ENCODE measurements at regions not wholly inside any gene's neighbourhood (a gene's known extent, or its start where the extent isn't known, plus 50 kb on each side); places are given as distances from the start of the nearest gene placed in this dataset.

GRCh38 chr5:93343570-93343969 is 237.4 kb downstream of the NR2F1-AS1 start:
- CTCF ChIA-PET = interaction anchor here (1.6 kb wide), 1 partner anchor 15 kb away, joined by 3 read pairs; no protein-coding TSS in a partner anchor
- no peak for DNase-seq
- H3K4me3 Mint-ChIP-seq (ENCODE audit: low read depth, unreplicated experiment) = no peak overlapping the region
- no peaks in the 10 kb centered on the region for H3K4me1 Mint-ChIP-seq (ENCODE audit: low read depth, unreplicated experiment)
- H3K27ac Mint-ChIP-seq (ENCODE audit: unreplicated experiment) = no peak overlapping the region
- H3K9me3 Mint-ChIP-seq (ENCODE audit: low read depth, unreplicated experiment) = no peaks in the 10 kb centered on the region
- BruUV-seq (replicated peaks) = no TSS peak
- no peaks in the 10 kb centered on the region for H3K27me3 Mint-ChIP-seq (ENCODE audit: unreplicated experiment)
- H3K36me3 Mint-ChIP-seq (ENCODE audit: insufficient read depth, unreplicated experiment) = no peaks in the 10 kb centered on the region
- intact Hi-C loops (cut with micrococcal nuclease; ENCODE audit: unreplicated experiment) = no loop called here
- no peak for TF ChIP-seq CTCF (IDR thresholded peaks at IDR 0.05; ENCODE audit: unreplicated experiment)

GRCh38 chr5:93342563-93343061 is 238.4 kb downstream of the NR2F1-AS1 start:
- TF ChIP-seq CTCF (IDR thresholded peaks at IDR 0.05; ENCODE audit: unreplicated experiment) = no peak
- CTCF ChIA-PET = no interaction called here
- Mint-ChIP-seq H3K4me3 (ENCODE audit: low read depth, unreplicated experiment) (no peak overlapping the region), H3K27ac (ENCODE audit: unreplicated experiment) (no peak overlapping the region), H3K9me3 (ENCODE audit: low read depth, unreplicated experiment) (no peaks in the 10 kb centered on the region), H3K36me3 (ENCODE audit: insufficient read depth, unreplicated experiment) (no peaks in the 10 kb centered on the region), H3K4me1 (ENCODE audit: low read depth, unreplicated experiment) (no peaks in the 10 kb centered on the region), H3K27me3 (ENCODE audit: unreplicated experiment) (no peaks in the 10 kb centered on the region)
- intact Hi-C loops (cut with micrococcal nuclease; ENCODE audit: unreplicated experiment) = no loop called here
- BruUV-seq (replicated peaks) = no TSS peak
- no peak for DNase-seq

- Mint-ChIP-seq H3K4me1 (ENCODE audit: low read depth, unreplicated experiment) (no peaks in the 10 kb centered on the region), H3K27ac (ENCODE audit: unreplicated experiment) (no peak overlapping the region), H3K9me3 (ENCODE audit: low read depth, unreplicated experiment) (no peaks in the 10 kb centered on the region), H3K27me3 (ENCODE audit: unreplicated experiment) (no peaks in the 10 kb centered on the region), H3K36me3 (ENCODE audit: insufficient read depth, unreplicated experiment) (no peaks in the 10 kb centered on the region), H3K4me3 (ENCODE audit: low read depth, unreplicated experiment) (no peak overlapping the region)
- CTCF ChIA-PET = interaction anchor here (0.7 kb wide), 1 partner anchor 337 kb away, joined by 3 read pairs; no protein-coding TSS in a partner anchor
- intact Hi-C loops (cut with micrococcal nuclease; ENCODE audit: unreplicated experiment) = no loop called here
- no TSS peak for BruUV-seq (replicated peaks)
- no peak for DNase-seq
- no peak for TF ChIP-seq CTCF (IDR thresholded peaks at IDR 0.05; ENCODE audit: unreplicated experiment)
Measured at GRCh38 chr5:93340881-93341280, 240.1 kb downstream of the NR2F1-AS1 start.

- no peaks in the 10 kb centered on the region for H3K9me3 Mint-ChIP-seq (ENCODE audit: low read depth, unreplicated experiment)
- no TSS peak for BruUV-seq (replicated peaks)
- CTCF ChIA-PET = no interaction called here
- no peak overlapping the region for H3K27ac Mint-ChIP-seq (ENCODE audit: unreplicated experiment)
- H3K4me3 Mint-ChIP-seq (ENCODE audit: low read depth, unreplicated experiment) = no peak overlapping the region
- DNase-seq = no peak
- no peaks in the 10 kb centered on the region for H3K4me1 Mint-ChIP-seq (ENCODE audit: low read depth, unreplicated experiment)
- H3K27me3 Mint-ChIP-seq (ENCODE audit: unreplicated experiment) = no peaks in the 10 kb centered on the region
- H3K36me3 Mint-ChIP-seq (ENCODE audit: insufficient read depth, unreplicated experiment) = no peaks in the 10 kb centered on the region
- no peak for TF ChIP-seq CTCF (IDR thresholded peaks at IDR 0.05; ENCODE audit: unreplicated experiment)
- intact Hi-C loops (cut with micrococcal nuclease; ENCODE audit: unreplicated experiment) = no loop called here
Measured at GRCh38 chr5:93337138-93337537, 243.9 kb downstream of the NR2F1-AS1 start.
